SK-N-SH treated with all-trans-retinoic acid at 6 μM for 48 hours (cell line): ENCODE measurements at regions not wholly inside any gene's neighbourhood (a gene's known extent, or its start where the extent isn't known, plus 50 kb on each side); places are given as distances from the start of the nearest gene placed in this dataset.
A peak's percentile ranks its signal among the peaks of the same experiment; 100 is the strongest.

Experiments
- ATAC-seq: fragments of 200-7000 bp; cut with Tn5 transposase; 3 replicates; pipeline ENCODE4 v1.9.1; 2020; ENCODE audit warnings: mild to moderate bottlenecking, moderate library complexity
- CSDC2 ChIP-seq: fragments of 250-450 bp; sonication (Bioruptor Pico); IDR thresholded peaks from 2 replicates; pipeline ENCODE4 v1.5.0; 2020; ENCODE audit warnings: mild to moderate bottlenecking, moderate library complexity
- ESRRG ChIP-seq: fragments of 250-450 bp; sonication (Bioruptor Pico); IDR thresholded peaks from 2 replicates; pipeline ENCODE4 v1.6.1; 2021; ENCODE audit warnings: mild to moderate bottlenecking
- GLIS3 ChIP-seq: fragments of 250-450 bp; sonication (Bioruptor Pico); IDR thresholded peaks from 2 replicates; pipeline ENCODE4 v1.5.0; 2020; ENCODE audit warnings: mild to moderate bottlenecking, moderate library complexity
- ISL1 ChIP-seq: fragments of 250-450 bp; sonication (Bioruptor Pico); IDR thresholded peaks from 2 replicates; pipeline ENCODE4 v2.1.2; 2022; ENCODE audit warnings: mild to moderate bottlenecking, moderate library complexity
- OSR1 ChIP-seq: fragments of 250-450 bp; sonication (Bioruptor Pico); IDR thresholded peaks from 2 replicates; pipeline ENCODE4 v1.8.0; 2022; ENCODE audit warnings: moderate library complexity, mild to moderate bottlenecking, inconsistent platforms
- PPARA ChIP-seq: fragments of 250-450 bp; sonication (Bioruptor Pico); IDR thresholded peaks from 2 replicates; pipeline ENCODE4 v1.5.0; 2020; ENCODE audit warnings: mild to moderate bottlenecking, borderline replicate concordance
- RARB ChIP-seq: fragments of 250-450 bp; sonication (Bioruptor Pico); IDR thresholded peaks from 2 replicates; pipeline ENCODE4 v1.8.0; 2021; ENCODE audit warnings: mild to moderate bottlenecking, moderate library complexity
- TCF4 ChIP-seq: fragments of 250-450 bp; sonication (Bioruptor Pico); IDR thresholded peaks from 2 replicates; pipeline ENCODE4 v1.8.0; 2021; ENCODE audit warnings: mild to moderate bottlenecking, moderate library complexity, borderline replicate concordance
- TOX ChIP-seq: fragments of 250-450 bp; sonication (Bioruptor Pico); IDR thresholded peaks from 2 replicates; pipeline ENCODE4 v1.8.0; 2021; ENCODE audit warnings: mild to moderate bottlenecking, moderate library complexity, borderline replicate concordance
- ZC3H10 ChIP-seq: fragments of 250-450 bp; sonication (Bioruptor Pico); IDR thresholded peaks from 2 replicates; pipeline ENCODE4 v1.5.1; 2021; ENCODE audit warnings: mild to moderate bottlenecking, moderate library complexity
- ZNF565 ChIP-seq: fragments of 450-650 bp; formaldehyde crosslinking; conservative IDR thresholded peaks from 2 replicates; pipeline ENCODE4 v1.5.0; 2020; ENCODE audit warnings: low read depth, mild to moderate bottlenecking, moderate library complexity
- ZNF70 ChIP-seq: fragments of 450-650 bp; formaldehyde crosslinking; IDR thresholded peaks from 2 replicates; pipeline ENCODE4 v1.5.0; 2020; ENCODE audit warnings: mild to moderate bottlenecking, moderate library complexity
- TF ChIP-seq, protein P1 (sequence below): fragments of 250-450 bp; sonication (Bioruptor Pico); IDR thresholded peaks from 2 replicates; pipeline ENCODE4 v1.8.0; 2020; ENCODE audit warnings: mild to moderate bottlenecking, moderate library complexity, borderline replicate concordance
- TF ChIP-seq, protein P2 (sequence below): fragments of 250-450 bp; sonication (Bioruptor Pico); IDR thresholded peaks from 2 replicates; pipeline ENCODE4 v1.5.1; 2020; ENCODE audit warnings: low read depth, mild to moderate bottlenecking, moderate library complexity
- TF ChIP-seq, protein P3 (sequence below): fragments of 250-450 bp; sonication (Bioruptor Pico); IDR thresholded peaks from 2 replicates; pipeline ENCODE4 v1.5.0; 2020; ENCODE audit warnings: mild to moderate bottlenecking, moderate library complexity
- TF ChIP-seq, protein P4 (sequence below): fragments of 250-450 bp; sonication (Bioruptor Pico); IDR thresholded peaks from 2 replicates; pipeline ENCODE4 v1.8.0; 2021; ENCODE audit warnings: low read depth, mild to moderate bottlenecking, moderate library complexity, borderline replicate concordance

DNA sequence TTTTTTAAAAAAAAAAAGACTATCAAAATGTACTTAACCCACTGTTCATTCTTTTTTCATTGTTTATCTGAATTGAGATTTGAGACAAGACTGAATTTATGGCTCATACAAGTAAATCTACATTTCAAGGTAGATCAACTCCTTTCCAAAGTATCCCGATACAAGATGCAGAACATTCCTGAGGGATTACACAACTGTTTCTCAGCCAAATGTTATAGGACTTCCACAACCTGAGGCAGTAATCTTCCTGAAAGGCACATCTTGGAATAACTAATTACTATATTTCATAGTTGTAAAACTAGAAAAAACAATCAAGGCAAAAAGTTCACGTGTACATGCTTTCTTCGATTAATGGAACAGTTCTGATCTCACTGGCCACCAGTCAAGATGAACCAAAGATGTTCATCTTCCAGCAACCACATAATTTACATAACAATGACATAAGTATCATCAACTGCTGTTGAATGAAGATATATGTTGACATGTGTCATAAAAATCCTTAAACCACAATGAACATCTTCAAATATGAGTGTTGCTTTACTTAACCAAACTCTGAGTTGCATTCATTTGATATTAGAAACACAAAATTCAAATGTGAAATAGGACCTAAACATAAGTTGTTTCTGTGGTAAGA, 225.2 kb upstream of the DKK2 start:
- ATAC-seq: no peak

DNA sequence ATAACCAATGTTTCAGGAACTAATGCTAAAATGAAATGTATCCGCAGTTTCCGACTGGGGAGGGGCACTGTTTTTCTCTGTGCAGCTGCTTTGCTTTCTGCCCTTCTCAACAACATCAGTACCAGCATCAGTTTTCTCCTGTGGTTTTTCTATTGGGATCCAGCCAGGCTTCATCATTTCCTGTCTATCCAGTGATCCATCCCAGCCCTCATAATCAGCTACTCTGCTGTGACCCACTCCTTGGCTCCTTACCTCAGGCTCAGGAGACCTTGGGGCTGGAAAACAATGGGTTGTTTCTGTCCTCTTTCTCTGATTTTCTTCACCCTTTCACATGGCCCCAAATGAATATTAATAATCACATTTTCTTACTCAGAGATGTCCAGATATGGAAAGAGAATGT, 222.2 kb upstream of the DKK2 start:
- no peak for TF ChIP-seq CSDC2 (CRISPR knock-in tag)
- TF ChIP-seq ISL1 (CRISPR knock-in tag): peak; percentile 54
- TF ChIP-seq, protein P1, sequence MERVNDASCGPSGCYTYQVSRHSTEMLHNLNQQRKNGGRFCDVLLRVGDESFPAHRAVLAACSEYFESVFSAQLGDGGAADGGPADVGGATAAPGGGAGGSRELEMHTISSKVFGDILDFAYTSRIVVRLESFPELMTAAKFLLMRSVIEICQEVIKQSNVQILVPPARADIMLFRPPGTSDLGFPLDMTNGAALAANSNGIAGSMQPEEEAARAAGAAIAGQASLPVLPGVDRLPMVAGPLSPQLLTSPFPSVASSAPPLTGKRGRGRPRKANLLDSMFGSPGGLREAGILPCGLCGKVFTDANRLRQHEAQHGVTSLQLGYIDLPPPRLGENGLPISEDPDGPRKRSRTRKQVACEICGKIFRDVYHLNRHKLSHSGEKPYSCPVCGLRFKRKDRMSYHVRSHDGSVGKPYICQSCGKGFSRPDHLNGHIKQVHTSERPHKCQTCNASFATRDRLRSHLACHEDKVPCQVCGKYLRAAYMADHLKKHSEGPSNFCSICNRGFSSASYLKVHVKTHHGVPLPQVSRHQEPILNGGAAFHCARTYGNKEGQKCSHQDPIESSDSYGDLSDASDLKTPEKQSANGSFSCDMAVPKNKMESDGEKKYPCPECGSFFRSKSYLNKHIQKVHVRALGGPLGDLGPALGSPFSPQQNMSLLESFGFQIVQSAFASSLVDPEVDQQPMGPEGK: peak; percentile 67; the same call in 1 of the 2 replicates
- TF ChIP-seq, all 23 proteins: peak for 2
- ATAC-seq: peak; percentile 84

More for the DNA sequence above, 225.2 kb upstream of the DKK2 start:
- no peak for TF ChIP-seq ZNF70 (CRISPR knock-in tag)
- TF ChIP-seq GLIS3 (CRISPR knock-in tag): no peak
- peak; percentile 51 for TF ChIP-seq ISL1 (CRISPR knock-in tag)
- TF ChIP-seq OSR1: no peak
- TF ChIP-seq ZC3H10 (CRISPR knock-in tag): no peak
- no peak for TF ChIP-seq ZNF565 (CRISPR knock-in tag)

DNA sequence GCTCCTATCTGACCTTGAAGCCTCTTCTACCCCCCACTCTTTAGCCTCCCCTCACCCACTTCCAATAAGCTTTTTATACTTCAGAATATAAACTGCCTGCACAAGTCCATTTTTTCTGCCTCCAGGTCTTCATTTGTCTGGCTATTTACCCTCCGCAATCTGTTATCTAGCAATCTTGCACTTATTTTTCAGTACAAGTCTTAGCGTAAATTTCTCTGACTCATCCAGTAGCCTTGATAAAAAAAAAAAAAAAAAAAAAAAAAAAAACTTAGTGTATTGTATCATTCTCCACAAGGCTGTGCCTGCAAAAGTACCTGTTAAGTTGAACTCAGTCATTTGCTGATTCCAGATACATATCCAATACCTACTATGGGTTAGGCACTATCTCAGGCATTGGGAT, 219.5 kb upstream of the DKK2 start:
- TF ChIP-seq GLIS3 (CRISPR knock-in tag): no peak
- TF ChIP-seq, protein P2, sequence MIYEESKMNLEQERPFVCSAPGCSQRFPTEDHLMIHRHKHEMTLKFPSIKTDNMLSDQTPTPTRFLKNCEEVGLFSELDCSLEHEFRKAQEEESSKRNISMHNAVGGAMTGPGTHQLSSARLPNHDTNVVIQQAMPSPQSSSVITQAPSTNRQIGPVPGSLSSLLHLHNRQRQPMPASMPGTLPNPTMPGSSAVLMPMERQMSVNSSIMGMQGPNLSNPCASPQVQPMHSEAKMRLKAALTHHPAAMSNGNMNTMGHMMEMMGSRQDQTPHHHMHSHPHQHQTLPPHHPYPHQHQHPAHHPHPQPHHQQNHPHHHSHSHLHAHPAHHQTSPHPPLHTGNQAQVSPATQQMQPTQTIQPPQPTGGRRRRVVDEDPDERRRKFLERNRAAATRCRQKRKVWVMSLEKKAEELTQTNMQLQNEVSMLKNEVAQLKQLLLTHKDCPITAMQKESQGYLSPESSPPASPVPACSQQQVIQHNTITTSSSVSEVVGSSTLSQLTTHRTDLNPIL (CRISPR knock-in tag): no peak
- TF ChIP-seq CSDC2 (CRISPR knock-in tag): no peak
- TF ChIP-seq, protein P3, sequence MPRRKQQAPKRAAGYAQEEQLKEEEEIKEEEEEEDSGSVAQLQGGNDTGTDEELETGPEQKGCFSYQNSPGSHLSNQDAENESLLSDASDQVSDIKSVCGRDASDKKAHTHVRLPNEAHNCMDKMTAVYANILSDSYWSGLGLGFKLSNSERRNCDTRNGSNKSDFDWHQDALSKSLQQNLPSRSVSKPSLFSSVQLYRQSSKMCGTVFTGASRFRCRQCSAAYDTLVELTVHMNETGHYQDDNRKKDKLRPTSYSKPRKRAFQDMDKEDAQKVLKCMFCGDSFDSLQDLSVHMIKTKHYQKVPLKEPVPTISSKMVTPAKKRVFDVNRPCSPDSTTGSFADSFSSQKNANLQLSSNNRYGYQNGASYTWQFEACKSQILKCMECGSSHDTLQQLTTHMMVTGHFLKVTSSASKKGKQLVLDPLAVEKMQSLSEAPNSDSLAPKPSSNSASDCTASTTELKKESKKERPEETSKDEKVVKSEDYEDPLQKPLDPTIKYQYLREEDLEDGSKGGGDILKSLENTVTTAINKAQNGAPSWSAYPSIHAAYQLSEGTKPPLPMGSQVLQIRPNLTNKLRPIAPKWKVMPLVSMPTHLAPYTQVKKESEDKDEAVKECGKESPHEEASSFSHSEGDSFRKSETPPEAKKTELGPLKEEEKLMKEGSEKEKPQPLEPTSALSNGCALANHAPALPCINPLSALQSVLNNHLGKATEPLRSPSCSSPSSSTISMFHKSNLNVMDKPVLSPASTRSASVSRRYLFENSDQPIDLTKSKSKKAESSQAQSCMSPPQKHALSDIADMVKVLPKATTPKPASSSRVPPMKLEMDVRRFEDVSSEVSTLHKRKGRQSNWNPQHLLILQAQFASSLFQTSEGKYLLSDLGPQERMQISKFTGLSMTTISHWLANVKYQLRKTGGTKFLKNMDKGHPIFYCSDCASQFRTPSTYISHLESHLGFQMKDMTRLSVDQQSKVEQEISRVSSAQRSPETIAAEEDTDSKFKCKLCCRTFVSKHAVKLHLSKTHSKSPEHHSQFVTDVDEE (CRISPR knock-in tag): no peak
- TF ChIP-seq ESRRG (CRISPR knock-in tag): no peak
- TF ChIP-seq RARB: no peak
- TF ChIP-seq PPARA (CRISPR knock-in tag): no peak
- no peak for TF ChIP-seq TCF4 (CRISPR knock-in tag)
- TF ChIP-seq, protein P4, sequence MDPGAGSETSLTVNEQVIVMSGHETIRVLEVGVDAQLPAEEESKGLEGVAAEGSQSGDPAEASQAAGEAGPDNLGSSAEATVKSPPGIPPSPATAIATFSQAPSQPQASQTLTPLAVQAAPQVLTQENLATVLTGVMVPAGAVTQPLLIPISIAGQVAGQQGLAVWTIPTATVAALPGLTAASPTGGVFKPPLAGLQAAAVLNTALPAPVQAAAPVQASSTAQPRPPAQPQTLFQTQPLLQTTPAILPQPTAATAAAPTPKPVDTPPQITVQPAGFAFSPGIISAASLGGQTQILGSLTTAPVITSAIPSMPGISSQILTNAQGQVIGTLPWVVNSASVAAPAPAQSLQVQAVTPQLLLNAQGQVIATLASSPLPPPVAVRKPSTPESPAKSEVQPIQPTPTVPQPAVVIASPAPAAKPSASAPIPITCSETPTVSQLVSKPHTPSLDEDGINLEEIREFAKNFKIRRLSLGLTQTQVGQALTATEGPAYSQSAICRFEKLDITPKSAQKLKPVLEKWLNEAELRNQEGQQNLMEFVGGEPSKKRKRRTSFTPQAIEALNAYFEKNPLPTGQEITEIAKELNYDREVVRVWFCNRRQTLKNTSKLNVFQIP (CRISPR knock-in tag): no peak
- peak; percentile 13 for ATAC-seq

DNA sequence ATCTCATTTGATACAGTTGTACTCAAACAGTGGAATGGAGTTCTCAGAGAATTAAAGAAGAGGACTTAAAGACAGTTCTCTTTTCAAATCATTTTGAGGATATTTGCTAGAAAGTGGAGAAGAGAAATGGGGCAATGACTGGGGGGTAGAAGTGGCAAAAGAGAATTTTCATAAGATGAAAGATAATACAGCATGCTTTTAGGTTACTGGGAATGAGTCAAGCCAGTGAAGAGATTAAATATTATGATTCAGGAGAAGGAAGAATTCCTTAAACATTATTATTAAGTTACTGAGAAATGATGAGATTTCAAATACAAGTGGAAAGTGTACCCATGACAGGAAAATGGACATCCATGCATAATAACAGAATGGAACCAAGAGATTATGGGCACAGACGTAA, 219.0 kb upstream of the DKK2 start:
- peak; percentile 91 for TF ChIP-seq ISL1 (CRISPR knock-in tag)
- no peak for TF ChIP-seq OSR1
- 0 out of 2 replicates have a peak, but pooled peaks have one; percentile 47 for TF ChIP-seq ZC3H10 (CRISPR knock-in tag)
- TF ChIP-seq, protein P4 (CRISPR knock-in tag): peak; percentile 94
- TF ChIP-seq, protein P1: peak; percentile 31; the same call in 1 of the 2 replicates
- TF ChIP-seq TOX (CRISPR knock-in tag): no peak
- peak; percentile 57 for ATAC-seq
